ENCODE measurements at regions not wholly inside any gene's neighbourhood (a gene's known extent, or its start where the extent isn't known, plus 50 kb on each side); places are given as distances from the start of the nearest gene placed in this dataset.

DNA sequence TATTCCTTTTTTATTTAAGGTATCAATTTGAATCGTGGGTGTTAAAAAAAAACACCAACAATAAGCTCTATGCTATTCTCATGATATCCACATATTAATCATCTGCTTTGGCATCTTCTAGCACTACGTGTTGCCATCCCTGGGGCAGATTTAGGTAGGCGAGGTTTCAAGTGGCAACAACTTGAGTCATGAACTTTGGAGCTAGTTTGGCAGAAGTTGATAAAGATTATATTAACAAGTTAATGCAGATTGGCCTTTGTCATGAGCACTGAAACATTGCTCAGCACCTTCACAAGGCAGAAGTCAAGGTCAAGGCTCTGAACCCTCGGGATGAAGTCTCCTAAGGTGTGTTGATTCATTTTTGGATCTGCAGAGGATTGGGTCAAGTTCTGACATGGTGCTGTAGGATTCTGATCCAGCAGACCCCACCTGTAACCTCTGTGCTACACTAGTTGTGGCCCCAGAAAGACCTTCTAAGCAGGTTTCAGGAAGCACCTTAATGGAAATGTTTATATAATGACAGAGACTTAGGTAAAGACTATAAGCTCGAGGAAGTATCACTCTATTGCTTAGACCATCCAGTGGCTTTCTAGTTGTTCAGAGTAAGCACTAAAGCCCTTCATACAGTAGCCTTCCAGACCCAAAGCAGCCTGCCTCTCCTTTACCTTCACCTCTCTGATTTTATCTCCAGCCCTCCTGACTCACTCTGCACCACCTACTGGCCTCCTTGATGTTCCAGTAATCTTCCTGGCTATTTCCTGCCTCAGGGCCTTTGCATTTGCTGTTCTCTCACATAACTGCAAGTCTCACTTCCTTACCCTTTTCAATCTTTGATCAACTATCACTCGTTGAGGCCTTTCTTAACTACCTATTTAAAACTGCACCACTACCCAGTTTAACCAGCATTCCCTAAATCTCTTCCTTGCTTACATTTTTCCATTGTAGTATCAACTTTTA is 117.0 kb upstream of the SLC4A4 start:
- Histone ChIP-seq H3K4me1 (ENCODE audit: control insufficient read depth, insufficient read depth, low read length) (no peaks in the 10 kb centered on the region), H3K27me3 (ENCODE audit: control insufficient read depth, insufficient read depth, low read length, poor library complexity, severe bottlenecking) (no peaks in the 10 kb centered on the region), H3K27ac (ENCODE audit: insufficient read depth, low read depth, low read length, poor library complexity, severe bottlenecking) (no peak overlapping the region), H3K9me3 (ENCODE audit: control insufficient read depth, low read length) (no peaks in the 10 kb centered on the region), H3K36me3 (ENCODE audit: control insufficient read depth, insufficient read depth, low read length) (no peaks in the 10 kb centered on the region), H3K4me3 (ENCODE audit: insufficient read depth, low read depth, low read length) (no peak overlapping the region)
- 88 to 94% methylated on average over 6 of the region's 6 CpGs for WGBS, 2 experiments

DNA sequence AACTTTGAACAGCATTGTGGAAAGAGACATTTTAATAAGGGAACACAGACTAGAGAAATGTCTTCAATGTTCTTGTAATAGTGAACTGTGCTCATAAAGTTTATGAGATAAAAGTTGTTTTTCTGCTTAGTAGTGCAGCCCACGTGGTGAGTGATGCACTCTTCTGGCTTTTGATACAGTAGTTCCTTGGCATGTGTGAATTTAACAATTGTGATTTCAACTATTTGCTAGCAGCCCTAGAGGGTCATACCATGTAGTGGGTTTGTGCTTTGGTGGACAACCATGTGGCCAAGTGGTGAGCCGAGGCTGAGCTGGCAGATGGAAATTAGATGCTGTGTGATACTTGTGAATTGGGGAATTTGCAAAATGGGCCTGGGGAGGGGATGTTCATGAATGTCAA is 116.2 kb upstream of the SLC4A4 start:
- H3K27me3 ChIP-seq (ENCODE audit: control insufficient read depth, insufficient read depth, low read length, poor library complexity, severe bottlenecking), result no peaks in the 10 kb centered on the region
- no peaks in the 10 kb centered on the region for H3K4me1 ChIP-seq (ENCODE audit: control insufficient read depth, insufficient read depth, low read length)
- H3K9me3 ChIP-seq (ENCODE audit: control insufficient read depth, low read length), result no peaks in the 10 kb centered on the region
- H3K27ac ChIP-seq (ENCODE audit: insufficient read depth, low read depth, low read length, poor library complexity, severe bottlenecking), result no peak overlapping the region
- WGBS, 2 experiments, result 90 to 94% methylated on average over 2 of the region's 2 CpGs
- no peak overlapping the region for H3K4me3 ChIP-seq (ENCODE audit: insufficient read depth, low read depth, low read length)
- no peaks in the 10 kb centered on the region for H3K36me3 ChIP-seq (ENCODE audit: control insufficient read depth, insufficient read depth, low read length)

DNA sequence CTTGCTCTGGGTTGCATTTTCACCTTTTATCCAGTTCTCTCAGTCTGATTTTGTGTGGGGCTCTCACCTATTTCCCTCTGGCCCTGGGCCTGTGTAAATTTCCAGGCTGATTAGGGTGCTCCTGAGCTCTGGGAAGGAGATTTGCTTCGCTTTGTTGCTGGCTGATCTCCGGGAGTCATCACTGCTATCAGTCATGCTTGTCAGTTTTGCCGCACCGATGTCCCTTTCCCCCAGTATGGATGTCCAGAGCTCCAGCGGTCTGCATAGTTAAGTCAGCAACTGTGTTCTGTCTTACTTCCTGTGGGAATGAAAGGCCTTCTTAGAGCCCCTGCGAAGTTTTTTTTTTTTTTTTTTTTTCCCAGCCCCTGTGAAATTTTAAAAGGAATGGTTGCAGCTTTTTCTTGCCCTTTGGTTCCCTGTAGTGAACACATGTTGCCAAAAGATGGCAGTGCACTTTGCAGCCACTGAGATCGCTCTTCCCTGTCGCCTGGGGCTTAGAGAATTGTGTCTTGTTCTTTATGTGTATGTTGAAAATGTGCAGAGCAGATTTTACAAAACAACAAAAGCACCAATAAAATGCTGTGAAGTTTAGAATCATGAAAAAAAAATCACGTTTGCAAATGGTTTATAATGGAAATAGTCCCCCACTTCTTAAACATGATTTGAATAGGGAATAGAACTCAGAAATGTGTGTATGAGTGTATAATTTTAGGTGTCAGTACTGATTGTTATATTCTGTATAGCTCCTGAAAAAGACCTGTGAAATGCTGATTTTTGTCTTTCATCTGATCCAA is 109.1 kb upstream of the SLC4A4 start:
- H3K27me3 ChIP-seq (ENCODE audit: control insufficient read depth, insufficient read depth, low read length, poor library complexity, severe bottlenecking), result no peaks in the 10 kb centered on the region
- H3K27ac ChIP-seq (ENCODE audit: insufficient read depth, low read depth, low read length, poor library complexity, severe bottlenecking), result peak overlapping the region; percentile 23
- H3K4me1 ChIP-seq (ENCODE audit: control insufficient read depth, insufficient read depth, low read length), result peaks cover 25% of the 10 kb centered on the region
- H3K36me3 ChIP-seq (ENCODE audit: control insufficient read depth, insufficient read depth, low read length), result no peaks in the 10 kb centered on the region
- no peak overlapping the region for H3K4me3 ChIP-seq (ENCODE audit: insufficient read depth, low read depth, low read length)
- 38 to 44% methylated on average over 8 to 9 of the region's 9 CpGs for WGBS, 2 experiments
- no peaks in the 10 kb centered on the region for H3K9me3 ChIP-seq (ENCODE audit: control insufficient read depth, low read length)

DNA sequence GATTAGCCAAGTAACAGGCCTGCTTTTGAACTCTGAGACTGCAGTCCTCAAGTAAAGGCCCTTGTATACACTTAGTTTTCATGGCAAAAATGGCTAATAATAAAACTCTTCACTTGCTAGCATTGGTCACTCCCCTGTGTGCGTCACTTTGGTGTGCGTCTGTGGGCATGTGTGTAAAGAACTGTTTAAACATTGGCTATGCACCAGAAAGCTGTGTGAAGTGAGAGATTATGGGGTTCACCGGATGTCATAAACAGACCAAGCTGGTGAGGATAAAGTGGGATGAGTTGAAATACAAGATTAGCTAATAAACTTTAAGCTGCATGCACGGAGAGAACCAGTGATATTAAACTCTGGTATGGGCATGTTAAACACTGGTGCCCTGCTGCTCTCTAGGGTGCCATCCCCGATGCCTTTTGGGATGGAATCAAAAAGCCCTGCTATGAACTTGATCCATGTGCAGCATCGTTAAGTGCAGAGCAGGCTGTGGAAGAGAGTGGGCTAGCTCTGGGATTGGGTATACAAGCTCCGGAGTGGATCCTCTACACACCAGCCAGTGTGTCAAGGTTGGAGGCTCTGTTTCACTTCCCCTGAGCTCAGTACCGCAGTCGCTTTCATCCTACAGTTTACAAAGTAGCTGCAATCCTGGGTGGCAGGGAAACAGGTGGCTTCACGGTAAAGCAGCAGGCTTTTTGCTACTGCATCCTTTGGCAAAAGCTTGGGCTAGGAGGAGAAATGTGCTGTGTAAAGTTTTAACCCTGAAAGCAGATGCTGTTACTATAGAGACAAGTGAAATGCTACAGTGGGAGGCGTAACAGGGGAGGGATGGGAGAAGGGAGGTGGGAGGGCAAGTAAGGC is 108.3 kb upstream of the SLC4A4 start:
- H3K27ac ChIP-seq (ENCODE audit: insufficient read depth, low read depth, low read length, poor library complexity, severe bottlenecking), result no peak overlapping the region
- H3K9me3 ChIP-seq (ENCODE audit: control insufficient read depth, low read length), result no peaks in the 10 kb centered on the region
- H3K4me1 ChIP-seq (ENCODE audit: control insufficient read depth, insufficient read depth, low read length), result peaks cover 25% of the 10 kb centered on the region

DNA sequence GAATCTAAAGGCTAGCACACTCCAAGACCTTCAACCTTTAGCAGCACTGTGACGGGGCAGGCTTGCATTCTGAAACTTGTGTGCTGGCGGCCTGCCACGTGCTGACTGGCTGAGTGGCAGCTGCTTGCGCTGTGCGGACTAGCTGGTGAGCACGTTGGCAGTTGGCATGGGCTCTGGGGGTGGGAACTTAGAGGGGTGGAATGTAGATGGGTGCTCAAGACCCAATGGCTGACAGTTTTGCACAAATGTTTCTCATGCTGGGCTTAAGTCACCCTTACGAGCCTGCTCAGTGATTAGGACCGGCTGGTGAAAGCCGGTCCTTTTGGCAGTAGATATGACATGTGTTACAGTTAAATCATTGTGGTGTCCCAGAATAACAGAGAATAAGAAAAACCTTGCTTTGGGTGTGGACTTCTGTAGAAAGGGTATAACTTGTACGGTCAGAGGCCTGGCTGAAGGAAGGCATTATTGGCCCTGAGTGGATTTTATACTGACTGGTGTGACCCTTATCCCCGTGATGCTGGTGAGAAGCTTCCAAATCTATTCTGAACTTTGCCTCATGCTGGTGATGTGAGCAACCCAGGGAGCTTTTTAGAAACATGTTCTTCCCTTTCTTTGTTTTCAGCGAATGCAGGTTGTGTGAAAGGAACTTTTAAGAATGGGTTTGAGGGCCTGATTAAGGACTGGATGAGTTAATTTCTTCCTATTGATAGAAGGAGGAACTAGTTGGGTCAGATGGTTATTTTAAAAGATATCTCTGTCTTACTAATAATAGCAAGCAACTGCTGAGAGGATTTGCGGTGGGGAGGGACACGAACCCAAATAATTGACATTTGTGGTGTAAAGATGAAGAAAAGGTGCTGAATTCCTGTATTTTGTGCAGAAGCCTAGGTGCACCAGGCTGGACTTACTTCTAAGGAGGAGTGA is 107.4 kb upstream of the SLC4A4 start:
- WGBS, 2 experiments, result 76 to 77% methylated on average over 13 to 14 of the region's 14 CpGs
- no peak overlapping the region for H3K4me3 ChIP-seq (ENCODE audit: insufficient read depth, low read depth, low read length)
- no peaks in the 10 kb centered on the region for H3K27me3 ChIP-seq (ENCODE audit: control insufficient read depth, insufficient read depth, low read length, poor library complexity, severe bottlenecking)
- H3K4me1 ChIP-seq (ENCODE audit: control insufficient read depth, insufficient read depth, low read length), result peaks cover 31% of the 10 kb centered on the region
- no peak overlapping the region for H3K27ac ChIP-seq (ENCODE audit: insufficient read depth, low read depth, low read length, poor library complexity, severe bottlenecking)
- no peaks in the 10 kb centered on the region for H3K9me3 ChIP-seq (ENCODE audit: control insufficient read depth, low read length)
- no peaks in the 10 kb centered on the region for H3K36me3 ChIP-seq (ENCODE audit: control insufficient read depth, insufficient read depth, low read length)

More for the DNA sequence above, 108.3 kb upstream of the SLC4A4 start:
- no peaks in the 10 kb centered on the region for H3K27me3 ChIP-seq (ENCODE audit: control insufficient read depth, insufficient read depth, low read length, poor library complexity, severe bottlenecking)
- 87 to 90% methylated on average over 11 of the region's 11 CpGs for WGBS, 2 experiments
- no peaks in the 10 kb centered on the region for H3K36me3 ChIP-seq (ENCODE audit: control insufficient read depth, insufficient read depth, low read length)
- no peak overlapping the region for H3K4me3 ChIP-seq (ENCODE audit: insufficient read depth, low read depth, low read length)

DNA sequence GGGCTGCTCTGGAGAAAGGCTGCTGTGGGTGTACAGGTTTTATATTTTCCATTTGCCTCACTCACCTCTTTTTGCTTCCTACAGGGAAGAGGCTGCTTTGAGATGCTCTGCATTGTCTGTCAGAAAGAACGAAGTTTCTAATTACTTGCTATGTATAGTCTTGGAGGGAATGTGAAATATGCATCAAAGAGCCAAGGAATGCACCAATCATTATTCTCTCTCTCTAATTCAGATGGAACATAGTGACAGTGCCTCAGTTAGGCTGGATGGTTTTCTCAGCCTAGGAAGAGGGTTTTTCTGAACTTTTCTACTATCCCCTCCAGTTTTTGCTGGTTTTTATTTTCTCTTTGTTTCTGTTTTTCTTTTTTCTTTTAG is 106.8 kb upstream of the SLC4A4 start:
- H3K27me3 ChIP-seq (ENCODE audit: control insufficient read depth, insufficient read depth, low read length, poor library complexity, severe bottlenecking), result no peaks in the 10 kb centered on the region
- H3K27ac ChIP-seq (ENCODE audit: insufficient read depth, low read depth, low read length, poor library complexity, severe bottlenecking), result no peak overlapping the region
- no peaks in the 10 kb centered on the region for H3K36me3 ChIP-seq (ENCODE audit: control insufficient read depth, insufficient read depth, low read length)
- WGBS, 2 experiments, result 86 to 100% methylated on average over 1 of the region's 1 CpG
- H3K4me1 ChIP-seq (ENCODE audit: control insufficient read depth, insufficient read depth, low read length), result peaks cover 31% of the 10 kb centered on the region
- H3K9me3 ChIP-seq (ENCODE audit: control insufficient read depth, low read length), result no peaks in the 10 kb centered on the region
- H3K4me3 ChIP-seq (ENCODE audit: insufficient read depth, low read depth, low read length), result no peak overlapping the region

DNA sequence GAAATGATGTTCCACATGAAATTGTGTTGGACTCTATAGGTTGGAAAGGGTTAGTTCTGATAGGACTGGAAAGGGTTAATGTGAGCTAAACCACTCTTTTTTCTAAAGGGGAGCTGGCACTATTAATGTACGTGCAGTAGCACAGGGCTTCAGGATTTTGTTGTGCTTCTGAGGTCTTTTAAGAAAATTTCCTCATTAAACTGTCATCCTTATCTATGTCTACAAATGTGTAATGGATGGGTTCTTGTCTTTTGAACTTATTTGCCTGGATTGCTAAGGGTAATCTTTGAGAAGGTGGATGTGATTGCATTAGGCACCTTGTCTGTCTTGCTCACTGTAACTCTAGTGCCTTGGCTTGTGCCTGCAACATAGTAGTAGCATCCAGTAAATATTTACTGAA is 106.0 kb upstream of the SLC4A4 start:
- WGBS, 2 experiments, result 67 to 74% methylated on average over 1 of the region's 1 CpG
- no peaks in the 10 kb centered on the region for H3K27me3 ChIP-seq (ENCODE audit: control insufficient read depth, insufficient read depth, low read length, poor library complexity, severe bottlenecking)

DNA sequence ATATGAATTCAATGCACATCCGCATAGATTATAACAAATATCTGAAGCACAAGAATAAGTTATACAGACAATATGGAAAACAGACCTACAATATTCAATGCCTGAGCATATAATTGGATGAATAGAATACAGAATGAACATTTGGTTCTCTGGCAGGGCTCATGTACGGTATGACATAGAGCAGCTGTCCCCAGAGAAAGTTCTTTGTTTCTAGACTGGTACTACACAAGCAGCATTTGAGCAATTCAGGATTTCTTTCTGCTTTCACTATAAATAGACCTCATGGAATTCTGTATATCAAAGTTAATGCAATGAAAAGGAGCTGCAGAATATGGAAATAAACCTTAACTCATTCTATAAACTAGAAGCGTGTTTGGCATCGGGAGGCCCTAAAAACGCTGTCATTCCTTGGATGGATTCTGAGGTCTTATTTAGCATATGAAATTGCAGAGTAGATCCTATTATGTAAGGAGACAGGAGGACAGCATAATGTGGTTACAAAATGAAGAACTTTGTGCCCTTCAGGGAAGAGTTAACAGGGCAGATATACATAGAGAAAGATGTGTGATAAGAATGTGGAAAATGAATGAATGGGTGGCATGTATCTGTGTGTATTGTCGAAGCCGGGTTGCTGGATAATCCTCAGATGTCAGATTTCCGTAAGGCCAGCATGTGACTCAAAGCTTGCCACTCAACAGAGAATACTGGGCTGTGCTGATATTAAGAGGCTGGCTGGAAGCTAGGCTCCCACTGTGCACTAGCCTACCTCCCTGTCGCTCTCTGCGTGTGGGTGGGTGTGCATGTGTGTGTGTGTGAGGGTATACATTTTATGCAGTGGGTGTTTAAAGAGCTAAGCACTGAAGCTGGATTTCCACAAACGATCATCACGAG is 103.3 kb upstream of the SLC4A4 start:
- Histone ChIP-seq H3K27me3 (ENCODE audit: control insufficient read depth, insufficient read depth, low read length, poor library complexity, severe bottlenecking) (no peaks in the 10 kb centered on the region), H3K36me3 (ENCODE audit: control insufficient read depth, insufficient read depth, low read length) (no peaks in the 10 kb centered on the region), H3K9me3 (ENCODE audit: control insufficient read depth, low read length) (no peaks in the 10 kb centered on the region), H3K4me3 (ENCODE audit: insufficient read depth, low read depth, low read length) (no peak overlapping the region), H3K4me1 (ENCODE audit: control insufficient read depth, insufficient read depth, low read length) (peaks cover 23% of the 10 kb centered on the region), H3K27ac (ENCODE audit: insufficient read depth, low read depth, low read length, poor library complexity, severe bottlenecking) (no peak overlapping the region)
- 71 to 73% methylated on average over 9 to 11 of the region's 12 CpGs for whole genome bisulfite sequencing, 2 experiments

More for the DNA sequence above, 106.0 kb upstream of the SLC4A4 start:
- H3K36me3 ChIP-seq (ENCODE audit: control insufficient read depth, insufficient read depth, low read length), result no peaks in the 10 kb centered on the region
- H3K9me3 ChIP-seq (ENCODE audit: control insufficient read depth, low read length), result no peaks in the 10 kb centered on the region
- no peak overlapping the region for H3K27ac ChIP-seq (ENCODE audit: insufficient read depth, low read depth, low read length, poor library complexity, severe bottlenecking)
- H3K4me1 ChIP-seq (ENCODE audit: control insufficient read depth, insufficient read depth, low read length), result peaks cover 31% of the 10 kb centered on the region
- no peak overlapping the region for H3K4me3 ChIP-seq (ENCODE audit: insufficient read depth, low read depth, low read length)
